ENCODE measurements at regions not wholly inside any gene's neighbourhood (a gene's known extent, or its start where the extent isn't known, plus 50 kb on each side); places are given as distances from the start of the nearest gene placed in this dataset.

- TF ChIP-seq CTCF (IDR thresholded peaks at IDR 0.05) (no peak), EZH2 (IDR thresholded peaks at IDR 0.05; ENCODE audit: borderline replicate concordance, insufficient read depth, low read depth, low read length, poor library complexity, severe bottlenecking) (no peak)
Observed at GRCh38 chr2:144780983-144781382, 261.1 kb upstream of the ZEB2 start.
